RWPE2 (cell line): ENCODE measurements at regions not wholly inside any gene's neighbourhood (a gene's known extent, or its start where the extent isn't known, plus 50 kb on each side); places are given as distances from the start of the nearest gene placed in this dataset.

Source experiments
- ATAC-seq: fragments of 200-7000 bp; cut with Tn5 transposase; 3 replicates; pipeline ENCODE4 v1.9.1; 2021; ENCODE audit warnings: low read depth
- DNase-seq: peaks from one replicate; pipeline ENCODE4 v3.0.0-alpha.2; 2020; ENCODE audit warnings: low spot score
- H3K27ac ChIP-seq: fragments of 450-650 bp; 2 replicates; pipeline ENCODE4 v1.5.1; 2017; ENCODE audit warnings: mild to moderate bottlenecking; ENCODE audit not compliant: poor library complexity, severe bottlenecking
- H3K27me3 ChIP-seq: fragments of 250-450 bp; sonication (Bioruptor Pico); 2 replicates; pipeline ENCODE4 v1.5.1; 2021; ENCODE audit warnings: mild to moderate bottlenecking, moderate library complexity; ENCODE audit not compliant: insufficient read depth, poor library complexity, severe bottlenecking
- H3K36me3 ChIP-seq: fragments of 250-450 bp; sonication (Bioruptor Pico); 2 replicates; pipeline ENCODE4 v1.5.1; 2020; ENCODE audit warnings: low read depth, mild to moderate bottlenecking, moderate library complexity
- H3K4me1 ChIP-seq: fragments of 250-450 bp; sonication (Bioruptor Pico); 2 replicates; pipeline ENCODE4 v1.5.1; 2021; ENCODE audit warnings: mild to moderate bottlenecking, moderate library complexity; ENCODE audit not compliant: insufficient read depth, poor library complexity, severe bottlenecking
- H3K4me3 ChIP-seq: fragments of 250-450 bp; sonication (Bioruptor Pico); 2 replicates; pipeline ENCODE4 v1.5.1; 2021; ENCODE audit warnings: mild to moderate bottlenecking, moderate library complexity; ENCODE audit not compliant: severe bottlenecking
- H3K9me3 ChIP-seq: fragments of 250-450 bp; sonication (Bioruptor Pico); 2 replicates; pipeline ENCODE4 v1.5.1; 2021; ENCODE audit warnings: mild to moderate bottlenecking, moderate library complexity; ENCODE audit not compliant: severe bottlenecking
- TF ChIP-seq, protein P1 (sequence below): fragments of 450-650 bp; IDR thresholded peaks from one replicate; pipeline ENCODE4 v1.5.1; 2017; ENCODE audit warnings: mild to moderate bottlenecking, moderate library complexity; ENCODE audit not compliant: poor library complexity, severe bottlenecking

GRCh38 chr2:18690342-18690741 is 101.0 kb upstream of the NT5C1B start:
- no peak for DNase-seq
- no peak overlapping the region for H3K4me3 ChIP-seq
- H3K27ac ChIP-seq: no peak overlapping the region
- TF ChIP-seq, protein P1, sequence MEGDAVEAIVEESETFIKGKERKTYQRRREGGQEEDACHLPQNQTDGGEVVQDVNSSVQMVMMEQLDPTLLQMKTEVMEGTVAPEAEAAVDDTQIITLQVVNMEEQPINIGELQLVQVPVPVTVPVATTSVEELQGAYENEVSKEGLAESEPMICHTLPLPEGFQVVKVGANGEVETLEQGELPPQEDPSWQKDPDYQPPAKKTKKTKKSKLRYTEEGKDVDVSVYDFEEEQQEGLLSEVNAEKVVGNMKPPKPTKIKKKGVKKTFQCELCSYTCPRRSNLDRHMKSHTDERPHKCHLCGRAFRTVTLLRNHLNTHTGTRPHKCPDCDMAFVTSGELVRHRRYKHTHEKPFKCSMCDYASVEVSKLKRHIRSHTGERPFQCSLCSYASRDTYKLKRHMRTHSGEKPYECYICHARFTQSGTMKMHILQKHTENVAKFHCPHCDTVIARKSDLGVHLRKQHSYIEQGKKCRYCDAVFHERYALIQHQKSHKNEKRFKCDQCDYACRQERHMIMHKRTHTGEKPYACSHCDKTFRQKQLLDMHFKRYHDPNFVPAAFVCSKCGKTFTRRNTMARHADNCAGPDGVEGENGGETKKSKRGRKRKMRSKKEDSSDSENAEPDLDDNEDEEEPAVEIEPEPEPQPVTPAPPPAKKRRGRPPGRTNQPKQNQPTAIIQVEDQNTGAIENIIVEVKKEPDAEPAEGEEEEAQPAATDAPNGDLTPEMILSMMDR: no peak
- no peaks in the 10 kb centered on the region for H3K36me3 ChIP-seq
- no peaks in the 10 kb centered on the region for H3K27me3 ChIP-seq
- no peaks in the 10 kb centered on the region for H3K4me1 ChIP-seq
- no peaks in the 10 kb centered on the region for H3K9me3 ChIP-seq
- ATAC-seq: no peak

- Histone ChIP-seq H3K9me3 (no peaks in the 10 kb centered on the region), H3K4me1 (no peaks in the 10 kb centered on the region), H3K36me3 (no peaks in the 10 kb centered on the region), H3K27ac (no peak overlapping the region), H3K4me3 (no peak overlapping the region), H3K27me3 (no peaks in the 10 kb centered on the region)
- no peak for DNase-seq
- TF ChIP-seq, protein P1: no peak
- ATAC-seq: no peak
Measured at GRCh38 chr2:18684206-18685038, 95.1 kb upstream of the NT5C1B start.

DNA sequence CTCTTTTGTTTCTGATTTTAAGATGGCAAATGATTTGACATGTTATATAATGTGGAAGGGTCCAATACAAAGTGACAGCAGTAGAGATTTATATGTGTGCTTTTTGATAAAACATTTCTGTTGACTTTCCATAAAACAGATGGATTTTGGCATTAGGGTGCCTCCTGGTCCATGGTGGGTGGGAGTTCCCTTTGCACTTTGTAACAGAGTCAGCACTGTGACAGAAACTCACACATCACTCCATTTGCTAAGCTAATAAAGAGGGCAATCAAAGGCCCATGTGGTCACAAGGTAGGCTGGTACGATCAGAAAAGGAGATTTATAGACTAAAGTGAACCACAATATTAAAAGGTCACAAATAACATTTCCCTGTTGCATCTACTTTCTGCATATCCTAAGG is 93.3 kb upstream of the NT5C1B start:
- H3K4me1 ChIP-seq: no peaks in the 10 kb centered on the region
- no peaks in the 10 kb centered on the region for H3K9me3 ChIP-seq
- ATAC-seq (no peak), DNase-seq (no peak)
- H3K27me3 ChIP-seq: no peaks in the 10 kb centered on the region
- H3K36me3 ChIP-seq: no peaks in the 10 kb centered on the region
- H3K27ac ChIP-seq: no peak overlapping the region
- TF ChIP-seq, protein P1: no peak
- H3K4me3 ChIP-seq: no peak overlapping the region

DNA sequence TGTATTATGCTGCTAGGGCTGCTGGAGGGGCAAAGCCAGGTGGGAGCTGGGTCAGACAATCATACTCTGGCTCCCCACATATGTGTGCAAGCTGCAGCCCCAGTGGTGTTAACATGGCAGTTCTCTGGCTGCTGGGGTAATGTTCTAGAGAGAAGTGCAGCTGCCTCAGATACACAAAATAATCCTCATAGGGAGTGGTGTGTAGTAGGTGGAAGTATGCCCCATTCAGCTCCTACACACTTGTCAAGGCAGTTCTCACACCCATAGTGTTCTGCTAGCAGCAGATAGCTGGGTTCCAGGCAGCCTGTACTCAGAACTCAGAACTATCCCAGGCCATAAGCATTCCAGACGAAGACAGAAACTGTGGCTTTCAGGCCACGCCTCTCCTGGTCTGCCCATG is 87.9 kb upstream of the NT5C1B start:
- ATAC-seq (no peak), DNase-seq (no peak)
- Histone ChIP-seq H3K9me3 (peaks cover 5% of the 10 kb centered on the region), H3K4me1 (no peaks in the 10 kb centered on the region), H3K36me3 (no peaks in the 10 kb centered on the region), H3K27me3 (no peaks in the 10 kb centered on the region), H3K4me3 (no peak overlapping the region), H3K27ac (no peak overlapping the region)
- TF ChIP-seq, protein P1: no peak

DNA sequence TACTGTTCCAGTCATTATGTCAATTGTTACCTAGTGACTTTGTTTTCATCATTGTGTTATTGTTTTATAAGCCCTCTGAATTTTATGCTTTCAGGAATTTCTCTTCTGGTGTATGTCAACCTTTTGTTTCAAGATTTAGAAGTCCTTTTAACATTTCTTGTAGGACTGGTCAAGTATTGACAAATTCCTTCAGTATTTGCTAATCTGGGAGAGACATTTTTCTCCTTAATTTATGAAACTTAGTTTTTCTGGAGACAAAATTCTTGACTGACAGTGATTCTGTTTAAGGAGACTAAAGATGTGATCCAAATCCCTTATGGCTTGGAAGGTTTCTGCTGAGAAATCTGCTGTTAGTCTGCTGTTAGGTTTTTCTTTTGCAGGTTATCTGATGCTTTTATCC is 84.9 kb upstream of the NT5C1B start:
- Histone ChIP-seq H3K36me3 (no peaks in the 10 kb centered on the region), H3K4me1 (peaks cover 10% of the 10 kb centered on the region), H3K9me3 (peaks cover 5% of the 10 kb centered on the region), H3K27me3 (no peaks in the 10 kb centered on the region), H3K4me3 (no peak overlapping the region), H3K27ac (no peak overlapping the region)
- TF ChIP-seq, protein P1: no peak
- DNase-seq (no peak), ATAC-seq (no peak)
